ENCODE measurements at regions not wholly inside any gene's neighbourhood (a gene's known extent, or its start where the extent isn't known, plus 50 kb on each side); places are given as distances from the start of the nearest gene placed in this dataset. TPM values are rescaled to one million over a fixed set of nuclear protein-coding genes. Genes with fewer than 3 reads are reported as not detected.

DNA sequence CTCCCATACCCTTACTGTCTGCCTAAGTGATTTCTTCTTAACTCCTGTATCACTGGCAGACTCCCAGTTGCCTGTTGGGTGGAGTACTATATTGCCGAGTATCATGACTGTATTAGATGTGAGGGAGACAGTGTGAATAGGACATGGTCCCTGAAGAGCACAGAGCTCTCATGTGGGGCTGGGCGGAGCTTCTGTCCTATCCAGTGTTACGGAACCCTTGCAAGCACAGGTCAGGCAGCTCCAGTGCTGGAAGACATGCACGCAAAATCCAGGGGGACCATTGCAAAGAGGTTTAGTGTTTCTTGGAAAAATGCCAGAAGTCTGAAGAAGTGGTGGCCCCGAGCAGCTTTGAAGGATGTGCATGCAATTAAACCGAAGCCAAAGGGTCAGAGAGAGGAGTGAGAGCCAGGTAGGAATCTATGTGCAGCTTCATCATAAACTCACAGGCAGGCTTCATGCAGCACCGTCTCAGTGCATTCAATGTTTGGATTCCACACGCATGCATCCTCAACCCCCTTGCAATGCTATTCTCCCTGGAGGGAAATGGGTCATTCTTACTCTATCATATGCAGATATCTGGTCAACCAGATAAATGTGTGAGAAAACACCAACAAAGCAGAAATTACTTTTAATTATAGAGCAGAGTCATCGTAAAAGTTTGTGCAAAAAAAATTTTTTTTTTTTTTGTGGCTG lies 49.7 kb upstream of the DHRSX start (continued):
- TF ChIP-seq, protein P1, sequence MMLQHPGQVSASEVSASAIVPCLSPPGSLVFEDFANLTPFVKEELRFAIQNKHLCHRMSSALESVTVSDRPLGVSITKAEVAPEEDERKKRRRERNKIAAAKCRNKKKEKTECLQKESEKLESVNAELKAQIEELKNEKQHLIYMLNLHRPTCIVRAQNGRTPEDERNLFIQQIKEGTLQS (IDR thresholded peaks at IDR 0.05) = no peak

Small RNA genes lying in the stretch of these regions (small RNA-seq; reads per million reads assigned to genes)
- not detected for gene MIR6089

All from liver (tissue), 2 donors.